Spleen (tissue), 11 donors: ENCODE measurements at regions not wholly inside any gene's neighbourhood (a gene's known extent, or its start where the extent isn't known, plus 50 kb on each side); places are given as distances from the start of the nearest gene placed in this dataset.

ENCODE experiments used
- DNase-seq: peaks from one replicate; pipeline ENCODE4 v3.0.0-alpha.2; 2020
- H3K27ac ChIP-seq, 8 donors: fragments of 200-600 bp; sonication (generic) in 7 of 8; 1 replicate in 4 of 8; 2 replicates in 4 of 8; pipeline versions ENCODE4 v1.5.0 to v1.8.0; 2016 to 2021; ENCODE audit warnings: inconsistent platforms in 4 of 8, mild to moderate bottlenecking in 4 of 8, moderate library complexity in 1 of 8
- H3K27me3 ChIP-seq, 7 donors: fragments of 200-600 bp; sonication (generic) in 6 of 7; replicated peaks in 1 of 7; 1 replicate in 4 of 7; 2 replicates in 3 of 7; pipeline versions ENCODE4 v1.5.0 to v1.8.0; 2016 to 2021; ENCODE audit warnings: inconsistent platforms in 3 of 7, mild to moderate bottlenecking in 1 of 7
- H3K36me3 ChIP-seq, 6 donors: fragments of 200-600 bp; sonication (generic) in 5 of 6; 1 replicate in 4 of 6; 2 replicates in 2 of 6; pipeline versions ENCODE4 v1.5.0 to v1.8.0; 2016 to 2021; ENCODE audit warnings: inconsistent platforms in 2 of 6
- H3K4me1 ChIP-seq, 6 donors: fragments of 200-600 bp; sonication (generic) in 5 of 6; 1 replicate in 3 of 6; 2 replicates in 3 of 6; pipeline versions ENCODE4 v1.5.0 to v1.8.0; 2016 to 2021; ENCODE audit warnings: inconsistent platforms in 3 of 6
- H3K4me3 ChIP-seq, 8 donors: fragments of 200-600 bp; sonication (generic) in 7 of 8; 1 replicate in 4 of 8; 2 replicates in 4 of 8; pipeline versions ENCODE4 v1.5.0 to v1.8.0; 2016 to 2021; ENCODE audit warnings: inconsistent platforms in 4 of 8, mild to moderate bottlenecking in 4 of 8, moderate library complexity in 2 of 8
- H3K9me3 ChIP-seq, 8 donors: fragments of 200-600 bp; sonication (generic) in 7 of 8; 1 replicate in 4 of 8; 2 replicates in 4 of 8; pipeline versions ENCODE4 v1.5.0 to v1.8.0; 2016 to 2021; ENCODE audit warnings: inconsistent platforms in 4 of 8
- CTCF ChIP-seq, 11 experiments: fragments of 200-600 bp in 7 of 11; fragments of 450-650 bp in 4 of 11; sonication (generic) in 4 of 11; IDR thresholded peaks in 8 of 11; conservative IDR thresholded peaks in 3 of 11; 1 replicate in 7 of 11; 2 replicates in 4 of 11; pipeline versions ENCODE4 v1.4.0 to v1.8.0; 2016 to 2021; ENCODE audit warnings: antibody characterized with exemption in 11 of 11, inconsistent platforms in 4 of 11, mild to moderate bottlenecking in 1 of 11
- POLR2A ChIP-seq, 3 donors: fragments of 450-650 bp; IDR thresholded peaks; one replicate each; pipeline ENCODE4 v1.5.1; 2017; ENCODE audit warnings: antibody characterized with exemption in 3 of 3, mild to moderate bottlenecking in 1 of 3
- POLR2AphosphoS5 ChIP-seq, 3 donors: sonication (generic); formaldehyde crosslinking; IDR thresholded peaks; one replicate each; pipeline ENCODE4 v1.5.1; 2017; ENCODE audit warnings: antibody characterized with exemption in 3 of 3
- WGBS, 5 donors: extraction: QIAGEN DNeasy Blood & Tissue Kit in 3 of 5; methylation state at CpG; one replicate each; pipeline versions ENCODE4 v1.1.5 to v1.1.7; 2013 to 2018; 5-methylcytosine and 5-hydroxymethylcytosine counted together
- intact Hi-C: fragments of 100-400 bp; cut with DNase I; formaldehyde crosslinking; loops from one replicate; pipeline ENCODE4 v1.15.0; 2023; ENCODE audit warnings: low total_unique reads
- donor health status: healthy with polysubstance abuse.
- donor health status: DM: no; HTN: no; CAD: no; lungs with moderate emphysema.
- donor health status: DM: no; HTN: no; CAD: no.
- donor health status: Bipolar disorder and iron deficiency.
- donor health status: healthy.
- donor health status: DM: no; HTN: no; CAD: no.
- donor health status: DM: yes; HTN: yes; CAD: no.

- intact Hi-C loops = no loop called here
- Histone ChIP-seq H3K4me3 (no peak overlapping the region), H3K27ac (no peak overlapping the region), H3K4me1 (no peaks in the 10 kb centered on the region), H3K9me3 (no peaks in the 10 kb centered on the region), H3K27me3 (no peaks in the 10 kb centered on the region), H3K36me3 (no peaks in the 10 kb centered on the region)
- no peak for TF ChIP-seq POLR2AphosphoS5 (IDR thresholded peaks at IDR 0.05)
- TF ChIP-seq POLR2A (IDR thresholded peaks at IDR 0.05) = no peak
- TF ChIP-seq CTCF (IDR thresholded peaks at IDR 0.05 in 8 of 11, conservative IDR thresholded peaks at IDR 0.05 in 3 of 11) = no peak
- DNase-seq = no peak
- 63 to 82% (median 75%) methylated on average over 3 of the region's 3 CpGs for WGBS, 5 donors
Measured at GRCh38 chr6:105921781-105922180, 164.4 kb upstream of the PRDM1 start.

- Histone ChIP-seq H3K36me3 (no peaks in the 10 kb centered on the region), H3K27me3 (no peaks in the 10 kb centered on the region), H3K27ac (no peak overlapping the region), H3K4me3 (no peak overlapping the region), H3K4me1 (no peaks in the 10 kb centered on the region), H3K9me3 (no peaks in the 10 kb centered on the region)
- TF ChIP-seq POLR2AphosphoS5 (IDR thresholded peaks at IDR 0.05) (no peak), POLR2A (IDR thresholded peaks at IDR 0.05) (no peak), CTCF (IDR thresholded peaks at IDR 0.05 in 8 of 11, conservative IDR thresholded peaks at IDR 0.05 in 3 of 11) (no peak)
- no peak for DNase-seq
- intact Hi-C loops = no loop called here
- 74 to 92% (median 76%) methylated on average over 2 of the region's 2 CpGs for WGBS, 5 donors
Measured at GRCh38 chr6:105920071-105920470, 166.1 kb upstream of the PRDM1 start.

- H3K4me3 ChIP-seq = no peak overlapping the region
- no peaks in the 10 kb centered on the region for H3K4me1 ChIP-seq
- H3K27ac ChIP-seq = no peak overlapping the region
- intact Hi-C loops = no loop called here
- DNase-seq = no peak
- TF ChIP-seq POLR2AphosphoS5 (IDR thresholded peaks at IDR 0.05) (no peak), POLR2A (IDR thresholded peaks at IDR 0.05) (no peak), CTCF (IDR thresholded peaks at IDR 0.05 in 8 of 11, conservative IDR thresholded peaks at IDR 0.05 in 3 of 11) (no peak)
- no peaks in the 10 kb centered on the region for H3K27me3 ChIP-seq
- 86 to 93% (median 92%) methylated on average over 2 of the region's 2 CpGs for WGBS, 5 donors
- H3K36me3 ChIP-seq = no peaks in the 10 kb centered on the region
- no peaks in the 10 kb centered on the region for H3K9me3 ChIP-seq
Measured at GRCh38 chr6:105917038-105917695, 169.0 kb upstream of the PRDM1 start.

- H3K4me3 ChIP-seq = no peak overlapping the region
- no peaks in the 10 kb centered on the region for H3K9me3 ChIP-seq
- H3K27me3 ChIP-seq = no peaks in the 10 kb centered on the region
- TF ChIP-seq POLR2A (IDR thresholded peaks at IDR 0.05) (no peak), CTCF (IDR thresholded peaks at IDR 0.05 in 8 of 11, conservative IDR thresholded peaks at IDR 0.05 in 3 of 11) (no peak), POLR2AphosphoS5 (IDR thresholded peaks at IDR 0.05) (no peak)
- intact Hi-C loops = no loop called here
- H3K4me1 ChIP-seq = peaks cover 0 to 5% (median 0%) of the 10 kb centered on the region in 6 donors
- H3K36me3 ChIP-seq = no peaks in the 10 kb centered on the region
- no peak for DNase-seq
- no peak overlapping the region for H3K27ac ChIP-seq
- 70 to 86% (median 78%) methylated on average over 4 of the region's 4 CpGs for WGBS, 5 donors
Measured at GRCh38 chr6:105911106-105911629, 175.0 kb upstream of the PRDM1 start.
